ENCODE measurements at regions not wholly inside any gene's neighbourhood (a gene's known extent, or its start where the extent isn't known, plus 50 kb on each side); places are given as distances from the start of the nearest gene placed in this dataset.
"Not testable (repeated sequence)": the region's sequence is repeated elsewhere in the genome, so short reads cannot be mapped to it uniquely, and the experiment has no call there.

DNA sequence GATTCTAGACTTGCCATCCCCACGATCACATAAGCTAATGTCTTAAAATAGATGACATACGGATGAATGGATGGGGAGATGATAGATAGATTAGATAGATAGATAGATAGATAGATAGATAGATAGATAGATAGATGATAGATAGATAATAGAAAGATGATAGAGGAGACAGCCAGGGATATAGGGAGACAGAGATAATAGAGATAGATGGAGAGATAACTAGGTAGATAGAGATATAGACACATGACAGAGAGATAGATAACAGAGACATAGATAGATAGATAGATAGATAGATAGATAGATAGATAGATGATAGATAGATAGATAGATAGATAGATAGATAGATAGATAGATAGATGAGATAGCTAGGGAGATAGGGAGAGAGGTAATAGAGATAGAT is 511.0 kb upstream of the AUTS2 start:
- TF ChIP-seq, protein P1, sequence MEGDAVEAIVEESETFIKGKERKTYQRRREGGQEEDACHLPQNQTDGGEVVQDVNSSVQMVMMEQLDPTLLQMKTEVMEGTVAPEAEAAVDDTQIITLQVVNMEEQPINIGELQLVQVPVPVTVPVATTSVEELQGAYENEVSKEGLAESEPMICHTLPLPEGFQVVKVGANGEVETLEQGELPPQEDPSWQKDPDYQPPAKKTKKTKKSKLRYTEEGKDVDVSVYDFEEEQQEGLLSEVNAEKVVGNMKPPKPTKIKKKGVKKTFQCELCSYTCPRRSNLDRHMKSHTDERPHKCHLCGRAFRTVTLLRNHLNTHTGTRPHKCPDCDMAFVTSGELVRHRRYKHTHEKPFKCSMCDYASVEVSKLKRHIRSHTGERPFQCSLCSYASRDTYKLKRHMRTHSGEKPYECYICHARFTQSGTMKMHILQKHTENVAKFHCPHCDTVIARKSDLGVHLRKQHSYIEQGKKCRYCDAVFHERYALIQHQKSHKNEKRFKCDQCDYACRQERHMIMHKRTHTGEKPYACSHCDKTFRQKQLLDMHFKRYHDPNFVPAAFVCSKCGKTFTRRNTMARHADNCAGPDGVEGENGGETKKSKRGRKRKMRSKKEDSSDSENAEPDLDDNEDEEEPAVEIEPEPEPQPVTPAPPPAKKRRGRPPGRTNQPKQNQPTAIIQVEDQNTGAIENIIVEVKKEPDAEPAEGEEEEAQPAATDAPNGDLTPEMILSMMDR (IDR thresholded peaks at IDR 0.05), result not testable (repeated sequence)
- not testable (repeated sequence) for TF ChIP-seq POLR2A (IDR thresholded peaks at IDR 0.05)
